Uterus (tissue), 3 donors: ENCODE measurements at regions not wholly inside any gene's neighbourhood (a gene's known extent, or its start where the extent isn't known, plus 50 kb on each side); places are given as distances from the start of the nearest gene placed in this dataset.

Source experiments
- DNase-seq, 2 donors: peaks; one replicate each; pipeline ENCODE4 v3.0.0-alpha.2; 2019 to 2020
- H3K27ac ChIP-seq, 2 donors: fragments of 200-600 bp; sonication (generic); 1 replicate in 1 of 2; 2 replicates in 1 of 2; pipeline ENCODE4 v1.5.1; 2016 to 2018
- H3K27me3 ChIP-seq, 2 donors: fragments of 200-600 bp; sonication (generic); one replicate each; pipeline ENCODE4 v1.5.1; 2018 to 2019; ENCODE audit warnings: control low read depth in 1 of 2
- H3K36me3 ChIP-seq, 2 donors: fragments of 200-600 bp; sonication (generic); one replicate each; pipeline ENCODE4 v1.5.1; 2019; ENCODE audit warnings: control low read depth in 1 of 2
- H3K4me1 ChIP-seq, 2 donors: fragments of 200-600 bp; sonication (generic); one replicate each; pipeline ENCODE4 v1.5.1; 2018 to 2019; ENCODE audit warnings: control low read depth in 1 of 2
- H3K4me3 ChIP-seq, 2 donors: fragments of 200-600 bp; sonication (generic); 1 replicate in 1 of 2; 2 replicates in 1 of 2; pipeline ENCODE4 v1.5.1; 2018 to 2019; ENCODE audit warnings: mild to moderate bottlenecking in 1 of 2
- H3K9me3 ChIP-seq, 2 donors: fragments of 200-600 bp; sonication (generic); one replicate each; pipeline ENCODE4 v1.5.1; 2019; ENCODE audit warnings: control low read depth in 1 of 2
- POLR2A ChIP-seq, 2 donors: fragments of 450-650 bp; IDR thresholded peaks; one replicate each; pipeline ENCODE4 v1.6.1; 2016; ENCODE audit warnings: antibody characterized with exemption in 2 of 2, mild to moderate bottlenecking in 1 of 2, moderate library complexity in 1 of 2
- intact Hi-C: fragments of 100-400 bp; cut with DNase I; formaldehyde crosslinking; loops from one replicate; pipeline ENCODE4 v1.15.1; 2023; ENCODE audit warnings: low total_unique reads
- TF ChIP-seq, protein P1 (sequence below), 4 experiments: fragments of 200-600 bp in 2 of 4; fragments of 450-650 bp in 2 of 4; sonication (generic) in 2 of 4; IDR thresholded peaks; one replicate each; pipeline ENCODE4 v1.5.1; 2016 to 2019; ENCODE audit warnings: antibody characterized with exemption in 4 of 4, mild to moderate bottlenecking in 2 of 4, moderate library complexity in 1 of 4
- donor health status: DM: yes; HTN: yes; CAD: no.

GRCh38 chr14:98269533-98269932, 1002.5 kb downstream of the BCL11B start:
- TF ChIP-seq POLR2A (IDR thresholded peaks at IDR 0.05) = no peak
- TF ChIP-seq, protein P1, sequence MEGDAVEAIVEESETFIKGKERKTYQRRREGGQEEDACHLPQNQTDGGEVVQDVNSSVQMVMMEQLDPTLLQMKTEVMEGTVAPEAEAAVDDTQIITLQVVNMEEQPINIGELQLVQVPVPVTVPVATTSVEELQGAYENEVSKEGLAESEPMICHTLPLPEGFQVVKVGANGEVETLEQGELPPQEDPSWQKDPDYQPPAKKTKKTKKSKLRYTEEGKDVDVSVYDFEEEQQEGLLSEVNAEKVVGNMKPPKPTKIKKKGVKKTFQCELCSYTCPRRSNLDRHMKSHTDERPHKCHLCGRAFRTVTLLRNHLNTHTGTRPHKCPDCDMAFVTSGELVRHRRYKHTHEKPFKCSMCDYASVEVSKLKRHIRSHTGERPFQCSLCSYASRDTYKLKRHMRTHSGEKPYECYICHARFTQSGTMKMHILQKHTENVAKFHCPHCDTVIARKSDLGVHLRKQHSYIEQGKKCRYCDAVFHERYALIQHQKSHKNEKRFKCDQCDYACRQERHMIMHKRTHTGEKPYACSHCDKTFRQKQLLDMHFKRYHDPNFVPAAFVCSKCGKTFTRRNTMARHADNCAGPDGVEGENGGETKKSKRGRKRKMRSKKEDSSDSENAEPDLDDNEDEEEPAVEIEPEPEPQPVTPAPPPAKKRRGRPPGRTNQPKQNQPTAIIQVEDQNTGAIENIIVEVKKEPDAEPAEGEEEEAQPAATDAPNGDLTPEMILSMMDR (IDR thresholded peaks at IDR 0.05) = no peak
- Histone ChIP-seq H3K27me3 (no peaks in the 10 kb centered on the region), H3K4me1 (no peaks in the 10 kb centered on the region), H3K36me3 (no peaks in the 10 kb centered on the region), H3K9me3 (no peaks in the 10 kb centered on the region), H3K4me3 (no peak overlapping the region), H3K27ac (no peak overlapping the region)
- intact Hi-C loops = no loop called here
- no peak for DNase-seq

DNA sequence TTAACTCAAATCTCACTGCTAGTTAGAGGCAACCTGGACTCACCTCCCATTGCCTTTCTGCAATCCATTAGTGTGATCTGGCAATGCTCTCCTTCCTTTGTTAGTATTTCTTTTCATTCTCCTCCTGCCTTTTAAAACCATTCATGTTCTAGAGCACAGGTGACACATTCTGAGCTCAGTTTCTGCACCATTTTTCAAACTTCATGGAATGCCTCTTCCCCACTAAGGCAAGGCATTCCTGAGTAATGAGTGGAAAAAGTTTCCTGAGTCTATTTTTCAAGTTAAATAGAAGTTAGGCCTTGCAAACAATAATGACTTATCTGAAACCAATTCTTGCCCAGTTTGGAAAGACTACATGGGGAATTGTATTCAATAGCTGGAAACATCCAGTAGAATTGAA, 1001.8 kb downstream of the BCL11B start:
- Histone ChIP-seq H3K27ac (no peak overlapping the region), H3K27me3 (no peaks in the 10 kb centered on the region), H3K36me3 (no peaks in the 10 kb centered on the region), H3K4me1 (no peaks in the 10 kb centered on the region), H3K9me3 (no peaks in the 10 kb centered on the region), H3K4me3 (no peak overlapping the region)
- DNase-seq = no peak
- no peak for TF ChIP-seq POLR2A (IDR thresholded peaks at IDR 0.05)
- intact Hi-C loops = no loop called here

GRCh38 chr14:98274596-98274995, 997.4 kb downstream of the BCL11B start:
- Histone ChIP-seq H3K4me1 (no peaks in the 10 kb centered on the region), H3K27me3 (no peaks in the 10 kb centered on the region), H3K36me3 (no peaks in the 10 kb centered on the region), H3K4me3 (no peak overlapping the region), H3K9me3 (no peaks in the 10 kb centered on the region), H3K27ac (no peak overlapping the region)
- no peak for DNase-seq
- intact Hi-C loops = no loop called here
- TF ChIP-seq POLR2A (IDR thresholded peaks at IDR 0.05) = no peak
- TF ChIP-seq, protein P1 (IDR thresholded peaks at IDR 0.05) = no peak

GRCh38 chr14:98278800-98279199, 993.2 kb downstream of the BCL11B start:
- Histone ChIP-seq H3K27me3 (no peaks in the 10 kb centered on the region), H3K27ac (no peak overlapping the region), H3K4me1 (no peaks in the 10 kb centered on the region), H3K4me3 (no peak overlapping the region), H3K9me3 (no peaks in the 10 kb centered on the region), H3K36me3 (no peaks in the 10 kb centered on the region)
- TF ChIP-seq POLR2A (IDR thresholded peaks at IDR 0.05) = no peak
- DNase-seq = no peak
- intact Hi-C loops = no loop called here

DNA sequence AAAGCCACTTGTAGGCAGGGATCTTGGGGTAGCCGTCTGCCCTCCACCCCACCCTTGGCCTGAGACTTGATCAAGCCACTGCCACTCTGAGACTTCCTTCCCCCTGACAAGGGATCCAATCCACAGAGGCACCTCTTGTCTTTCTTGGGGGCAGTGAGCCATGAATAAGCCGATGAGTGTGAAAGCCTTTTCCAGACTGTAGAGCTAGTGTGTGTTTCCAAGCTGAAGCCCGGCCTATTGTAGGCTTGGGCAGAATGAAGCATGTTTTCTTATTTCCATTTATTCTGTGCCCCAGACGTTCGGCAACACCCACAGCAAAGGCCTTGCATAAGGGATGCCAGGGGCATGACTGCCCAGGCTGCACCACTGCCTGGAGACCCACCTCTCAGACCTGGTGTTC, 991.6 kb downstream of the BCL11B start:
- no peak for DNase-seq
- H3K27ac ChIP-seq = no peak overlapping the region
- TF ChIP-seq, protein P1 (IDR thresholded peaks at IDR 0.05) = no peak
- TF ChIP-seq POLR2A (IDR thresholded peaks at IDR 0.05) = no peak
- intact Hi-C loops = no loop called here
- no peak overlapping the region for H3K4me3 ChIP-seq
- no peaks in the 10 kb centered on the region for H3K9me3 ChIP-seq
- H3K4me1 ChIP-seq = no peaks in the 10 kb centered on the region
- no peaks in the 10 kb centered on the region for H3K27me3 ChIP-seq
- H3K36me3 ChIP-seq = no peaks in the 10 kb centered on the region

GRCh38 chr14:98288825-98289224, 983.2 kb downstream of the BCL11B start:
- no peak for DNase-seq
- no peaks in the 10 kb centered on the region for H3K4me1 ChIP-seq
- H3K36me3 ChIP-seq = no peaks in the 10 kb centered on the region
- TF ChIP-seq, protein P1 (IDR thresholded peaks at IDR 0.05) = no peak
- TF ChIP-seq POLR2A (IDR thresholded peaks at IDR 0.05) = no peak
- intact Hi-C loops = no loop called here
- H3K27me3 ChIP-seq = no peaks in the 10 kb centered on the region
- no peak overlapping the region for H3K27ac ChIP-seq
- no peak overlapping the region for H3K4me3 ChIP-seq
- H3K9me3 ChIP-seq = no peaks in the 10 kb centered on the region
